GM12878 (cell line): ENCODE measurements at regions not wholly inside any gene's neighbourhood (a gene's known extent, or its start where the extent isn't known, plus 50 kb on each side); places are given as distances from the start of the nearest gene placed in this dataset.
A peak's percentile ranks its signal among the peaks of the same experiment; 100 is the strongest.

Experiments used
- ATAC-seq: fragments of 200-7000 bp; cut with Tn5 transposase; 3 replicates; pipeline ENCODE4 v1.9.1; 2020; ENCODE audit warnings: mild to moderate bottlenecking, moderate library complexity
- BruUV-seq: library from RNA; stranded (reverse); fragments of 400-500 nt; replicated peaks from 2 replicates; lab custom pipeline; 2021; lab: Mats Ljungman, UMichigan
- CTCF ChIA-PET: fragments of 300-600 bp; sonication (Branson Sonifier 250); formaldehyde crosslinking; extraction: SDS; loops from one replicate; lab custom pipeline; 2021; ENCODE audit warnings: inconsistent platforms; lab: Yijun Ruan, JAX
- POLR2A ChIA-PET: fragments of 350-600 bp; formaldehyde crosslinking; extraction: SDS; loops from one replicate; lab custom pipeline; 2021; ENCODE audit warnings: inconsistent platforms; lab: Charles Lee
- RAD21 ChIA-PET: fragments of 300-600 bp; sonication (Branson Sonifier 250); formaldehyde crosslinking; loops from one replicate; lab custom pipeline; 2023; ENCODE audit warnings: antibody characterized with exemption; ENCODE audit not compliant: unreplicated experiment; lab: Charles Lee
- SMC1A ChIA-PET: fragments of 300-600 bp; sonication (Branson Sonifier 250); formaldehyde crosslinking; loops from one replicate; lab custom pipeline; 2023; ENCODE audit not compliant: unreplicated experiment, uncharacterized antibody; lab: Charles Lee
- DNase-seq: peaks from one replicate; pipeline ENCODE4 v3.0.0-alpha.2; 2011; ENCODE audit warnings: low read depth, low spot score
- FAIRE-seq: peaks from 3 replicates; lab custom pipeline; 2011; peaks lifted over from hg19 to GRCh38; lab: Jason Lieb, UNC
- H2AFZ ChIP-seq: 2 replicates; pipeline ENCODE4 v1.6.0; 2011; ENCODE audit warnings: low read depth, low read length, control low read depth; ENCODE audit not compliant: control insufficient read depth
- H3K27ac ChIP-seq: 2 replicates; pipeline ENCODE4 v1.5.1; 2011; ENCODE audit warnings: control low read depth; ENCODE audit not compliant: control insufficient read depth, insufficient read depth
- H3K27me3 ChIP-seq, 2 experiments: replicated peaks in 1 of 2; 2 replicates each; pipeline versions ENCODE4 v1.6.0 to v1.6.1; 2011; ENCODE audit warnings: low read length in 1 of 2; ENCODE audit not compliant: control insufficient read depth in 2 of 2, insufficient read depth in 2 of 2
- H3K36me3 ChIP-seq, 2 experiments: 2 replicates each; pipeline ENCODE4 v1.5.1; 2011; ENCODE audit warnings: low read length in 1 of 2; ENCODE audit not compliant: control insufficient read depth in 2 of 2, insufficient read depth in 2 of 2
- H3K4me1 ChIP-seq: 2 replicates; pipeline ENCODE4 v1.6.1; 2011; ENCODE audit warnings: mild to moderate bottlenecking, low read length, moderate library complexity, mixed read lengths; ENCODE audit not compliant: control insufficient read depth, insufficient read depth
- H3K4me2 ChIP-seq: 2 replicates; pipeline ENCODE4 v1.6.0; 2011; ENCODE audit warnings: control low read depth; ENCODE audit not compliant: control insufficient read depth, insufficient read depth
- H3K4me3 ChIP-seq: fragments of 200-600 bp; sonication (generic); 2 replicates; pipeline ENCODE4 v1.5.1; 2016
- H3K79me2 ChIP-seq: 2 replicates; pipeline ENCODE4 v1.6.0; 2011; ENCODE audit warnings: low read length; ENCODE audit not compliant: control insufficient read depth, insufficient read depth
- H3K9ac ChIP-seq: 2 replicates; pipeline ENCODE4 v1.8.0; 2011; ENCODE audit warnings: low read length, control low read depth, mixed read lengths; ENCODE audit not compliant: control insufficient read depth, insufficient read depth
- H3K9me3 ChIP-seq: replicated peaks from 3 replicates; pipeline ENCODE4 v1.5.1; 2011; ENCODE audit warnings: mild to moderate bottlenecking, low read length; ENCODE audit not compliant: control insufficient read depth, insufficient read depth
- H4K20me1 ChIP-seq: 2 replicates; pipeline ENCODE4 v1.6.0; 2011; ENCODE audit not compliant: control insufficient read depth, insufficient read depth
- CBX3 ChIP-seq: fragments of 200-600 bp; sonication (generic); IDR thresholded peaks from 2 replicates; pipeline ENCODE4 v1.6.1; 2016; ENCODE audit warnings: low read depth, borderline replicate concordance
- ESRRA ChIP-seq: IDR thresholded peaks from 2 replicates; pipeline ENCODE4 v1.6.1; 2012; ENCODE audit warnings: mild to moderate bottlenecking, low read length, improper control_type of control experiment
- IRF4 ChIP-seq: IDR thresholded peaks from 2 replicates; pipeline ENCODE4 v1.6.1; 2011; ENCODE audit warnings: low read depth, low read length
- KAT2A ChIP-seq: conservative IDR thresholded peaks from 2 replicates; pipeline ENCODE4 v1.6.1; 2011; ENCODE audit warnings: low read depth, low read length; ENCODE audit not compliant: control insufficient read depth
- NR2C1 ChIP-seq: fragments of 450-650 bp; IDR thresholded peaks from 2 replicates; pipeline ENCODE4 v1.6.1; 2017; ENCODE audit warnings: antibody characterized with exemption, mild to moderate bottlenecking, moderate library complexity
- NR2C2 ChIP-seq: IDR thresholded peaks from 2 replicates; pipeline ENCODE4 v1.6.1; 2011; ENCODE audit warnings: borderline replicate concordance, low read depth; ENCODE audit not compliant: control insufficient read depth, insufficient read length
- POU2F2 ChIP-seq: IDR thresholded peaks from 3 replicates; pipeline ENCODE4 v1.6.1; 2011; ENCODE audit warnings: low read depth, mild to moderate bottlenecking, low read length, borderline replicate concordance
- SIN3A ChIP-seq: IDR thresholded peaks from 2 replicates; pipeline ENCODE4 v1.6.1; 2012; ENCODE audit warnings: low read depth, low read length, improper control_type of control experiment
- ZNF24 ChIP-seq: fragments of 450-650 bp; IDR thresholded peaks from 2 replicates; pipeline ENCODE4 v1.6.1; 2017; ENCODE audit warnings: antibody characterized with exemption, mild to moderate bottlenecking
- WGBS: methylation state at CpG from one replicate; pipeline ENCODE4 v1.1.6; 2016; ENCODE audit warnings: low lambda C conversion rate; ENCODE audit not compliant: insufficient replicate concordance, insufficient coverage; ENCODE audit errors: missing lambda C conversion rate; 5-methylcytosine and 5-hydroxymethylcytosine counted together
- in situ Hi-C: fragments of 300-500 bp; cut with MboI; formaldehyde crosslinking; loops from 9 replicates; pipeline ENCODE4 v1.14.3; 2018; ENCODE audit warnings: mixed read lengths
- intact Hi-C: fragments of 100-400 bp; cut with micrococcal nuclease; formaldehyde crosslinking; loops from one replicate; pipeline ENCODE4 v1.14.2; 2022; ENCODE audit not compliant: unreplicated experiment
- TF ChIP-seq, protein P1 (sequence below): fragments of 450-650 bp; IDR thresholded peaks from 2 replicates; pipeline ENCODE4 v1.6.1; 2017; ENCODE audit warnings: mild to moderate bottlenecking, moderate library complexity
- TF ChIP-seq, protein P2 (sequence below): fragments of 450-650 bp; IDR thresholded peaks from 2 replicates; pipeline ENCODE4 v1.6.1; 2017; ENCODE audit warnings: mild to moderate bottlenecking, low read depth, inconsistent platforms; ENCODE audit not compliant: poor library complexity, severe bottlenecking
- TF ChIP-seq, protein P3 (sequence below): IDR thresholded peaks from 2 replicates; pipeline ENCODE4 v1.6.1; 2012; ENCODE audit warnings: low read depth, low read length, improper control_type of control experiment

DNA sequence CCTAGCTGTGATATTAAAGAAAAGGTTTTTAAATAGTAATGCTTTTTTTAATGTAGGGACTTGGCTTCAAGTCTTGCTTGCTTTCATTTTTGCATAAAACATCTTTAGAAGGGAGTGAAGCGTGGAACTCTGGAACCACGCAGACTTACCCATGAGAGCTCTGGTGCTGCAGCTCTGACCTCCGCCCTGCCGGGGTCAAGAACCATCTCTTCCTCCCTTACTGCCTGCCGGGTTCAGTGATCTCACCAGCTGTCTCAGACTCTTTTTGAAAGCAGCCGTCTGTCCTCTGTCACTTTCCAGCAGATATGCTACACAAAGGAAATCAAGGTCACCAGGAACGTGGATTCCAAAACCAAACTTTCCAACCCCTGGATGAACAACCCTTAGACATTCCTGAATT is 353.8 kb downstream of the GPR37 start:
- Histone ChIP-seq H3K4me2 (no peak overlapping the region; the same call in 1 of the 2 replicates), H3K9me3 (no peaks in the 10 kb centered on the region)
- no peak for FAIRE-seq

More for the DNA sequence above, 353.8 kb downstream of the GPR37 start:
- Histone ChIP-seq H3K27me3 (no peaks in the 10 kb centered on the region), H3K79me2 (no peaks in the 10 kb centered on the region), H3K36me3 (no peaks in the 10 kb centered on the region), H3K4me1 (no peaks in the 10 kb centered on the region), H3K27ac (no peak overlapping the region), H2AFZ (no peak overlapping the region), H3K4me3 (no peak overlapping the region), H4K20me1 (no peaks in the 10 kb centered on the region), H3K9ac (no peak overlapping the region)
- 0 out of 3 replicates have a peak, but pooled peaks have one; percentile 29 for ATAC-seq
- RAD21 ChIA-PET: no interaction called here
- CTCF ChIA-PET: interaction anchor here (1.1 to 1.6 kb wide), 2 partner anchors 9 to 10 kb away, joined by 3 to 4 read pairs; no protein-coding TSS in a partner anchor
- intact Hi-C loops (no loop called here), in situ Hi-C loops (no loop called here)
- TF ChIP-seq, protein P1, sequence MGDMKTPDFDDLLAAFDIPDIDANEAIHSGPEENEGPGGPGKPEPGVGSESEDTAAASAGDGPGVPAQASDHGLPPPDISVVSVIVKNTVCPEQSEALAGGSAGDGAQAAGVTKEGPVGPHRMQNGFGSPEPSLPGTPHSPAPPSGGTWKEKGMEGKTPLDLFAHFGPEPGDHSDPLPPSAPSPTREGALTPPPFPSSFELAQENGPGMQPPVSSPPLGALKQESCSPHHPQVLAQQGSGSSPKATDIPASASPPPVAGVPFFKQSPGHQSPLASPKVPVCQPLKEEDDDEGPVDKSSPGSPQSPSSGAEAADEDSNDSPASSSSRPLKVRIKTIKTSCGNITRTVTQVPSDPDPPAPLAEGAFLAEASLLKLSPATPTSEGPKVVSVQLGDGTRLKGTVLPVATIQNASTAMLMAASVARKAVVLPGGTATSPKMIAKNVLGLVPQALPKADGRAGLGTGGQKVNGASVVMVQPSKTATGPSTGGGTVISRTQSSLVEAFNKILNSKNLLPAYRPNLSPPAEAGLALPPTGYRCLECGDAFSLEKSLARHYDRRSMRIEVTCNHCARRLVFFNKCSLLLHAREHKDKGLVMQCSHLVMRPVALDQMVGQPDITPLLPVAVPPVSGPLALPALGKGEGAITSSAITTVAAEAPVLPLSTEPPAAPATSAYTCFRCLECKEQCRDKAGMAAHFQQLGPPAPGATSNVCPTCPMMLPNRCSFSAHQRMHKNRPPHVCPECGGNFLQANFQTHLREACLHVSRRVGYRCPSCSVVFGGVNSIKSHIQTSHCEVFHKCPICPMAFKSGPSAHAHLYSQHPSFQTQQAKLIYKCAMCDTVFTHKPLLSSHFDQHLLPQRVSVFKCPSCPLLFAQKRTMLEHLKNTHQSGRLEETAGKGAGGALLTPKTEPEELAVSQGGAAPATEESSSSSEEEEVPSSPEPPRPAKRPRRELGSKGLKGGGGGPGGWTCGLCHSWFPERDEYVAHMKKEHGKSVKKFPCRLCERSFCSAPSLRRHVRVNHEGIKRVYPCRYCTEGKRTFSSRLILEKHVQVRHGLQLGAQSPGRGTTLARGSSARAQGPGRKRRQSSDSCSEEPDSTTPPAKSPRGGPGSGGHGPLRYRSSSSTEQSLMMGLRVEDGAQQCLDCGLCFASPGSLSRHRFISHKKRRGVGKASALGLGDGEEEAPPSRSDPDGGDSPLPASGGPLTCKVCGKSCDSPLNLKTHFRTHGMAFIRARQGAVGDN: no peak
- TF ChIP-seq CBX3 (no peak), SIN3A (no peak), ZNF24 (no peak), NR2C2 (no peak), NR2C1 (no peak), KAT2A (no peak), POU2F2 (no peak), IRF4 (no peak), ESRRA (no peak)
- TF ChIP-seq, protein P2, sequence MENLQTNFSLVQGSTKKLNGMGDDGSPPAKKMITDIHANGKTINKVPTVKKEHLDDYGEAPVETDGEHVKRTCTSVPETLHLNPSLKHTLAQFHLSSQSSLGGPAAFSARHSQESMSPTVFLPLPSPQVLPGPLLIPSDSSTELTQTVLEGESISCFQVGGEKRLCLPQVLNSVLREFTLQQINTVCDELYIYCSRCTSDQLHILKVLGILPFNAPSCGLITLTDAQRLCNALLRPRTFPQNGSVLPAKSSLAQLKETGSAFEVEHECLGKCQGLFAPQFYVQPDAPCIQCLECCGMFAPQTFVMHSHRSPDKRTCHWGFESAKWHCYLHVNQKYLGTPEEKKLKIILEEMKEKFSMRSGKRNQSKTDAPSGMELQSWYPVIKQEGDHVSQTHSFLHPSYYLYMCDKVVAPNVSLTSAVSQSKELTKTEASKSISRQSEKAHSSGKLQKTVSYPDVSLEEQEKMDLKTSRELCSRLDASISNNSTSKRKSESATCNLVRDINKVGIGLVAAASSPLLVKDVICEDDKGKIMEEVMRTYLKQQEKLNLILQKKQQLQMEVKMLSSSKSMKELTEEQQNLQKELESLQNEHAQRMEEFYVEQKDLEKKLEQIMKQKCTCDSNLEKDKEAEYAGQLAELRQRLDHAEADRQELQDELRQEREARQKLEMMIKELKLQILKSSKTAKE: no peak
- TF ChIP-seq, protein P3, sequence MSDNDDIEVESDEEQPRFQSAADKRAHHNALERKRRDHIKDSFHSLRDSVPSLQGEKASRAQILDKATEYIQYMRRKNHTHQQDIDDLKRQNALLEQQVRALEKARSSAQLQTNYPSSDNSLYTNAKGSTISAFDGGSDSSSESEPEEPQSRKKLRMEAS: no peak
- POLR2A ChIA-PET: interaction anchor here (0.7 kb wide), 1 partner anchor 36 kb away, joined by 3 read pairs; no protein-coding TSS in a partner anchor
- 35% methylated on average over 7 of the region's 7 CpGs for WGBS
- BruUV-seq: no TSS peak
- DNase-seq: no peak
- SMC1A ChIA-PET: interaction anchor here (0.6 to 1.4 kb wide), 2 partner anchors 10 to 81 kb away, joined by 3 to 4 read pairs; no protein-coding TSS in a partner anchor
